A673 (cell line): ENCODE measurements at regions not wholly inside any gene's neighbourhood (a gene's known extent, or its start where the extent isn't known, plus 50 kb on each side); places are given as distances from the start of the nearest gene placed in this dataset.

ENCODE experiments used
- BruUV-seq: library from RNA; stranded (reverse); fragments of 400-500 nt; replicated peaks from 2 replicates; lab custom pipeline; 2021; lab: Mats Ljungman, UMichigan
- CTCF ChIA-PET: fragments of 300-600 bp; sonication (Branson Sonifier 250); formaldehyde crosslinking; loops from one replicate; lab custom pipeline; 2022; ENCODE audit warnings: antibody characterized with exemption; lab: Charles Lee
- POLR2A ChIA-PET: fragments of 300-600 bp; sonication (Branson Sonifier 250); formaldehyde crosslinking; loops from one replicate; lab custom pipeline; 2022; ENCODE audit warnings: antibody characterized with exemption; ENCODE audit not compliant: low non-redundant PET; lab: Charles Lee
- DNase-seq: peaks from one replicate; pipeline ENCODE4 v3.0.0-alpha.2; 2015; ENCODE audit warnings: low spot score
- H3K27ac ChIP-seq: fragments of 200-600 bp; sonication (generic); 2 replicates; pipeline ENCODE4 v1.5.1; 2016; ENCODE audit warnings: mixed run types, low read depth, mild to moderate bottlenecking, mixed read lengths, antibody characterized with exemption, low read length; ENCODE audit not compliant: poor library complexity, severe bottlenecking
- H3K27me3 ChIP-seq: fragments of 200-600 bp; sonication (generic); replicated peaks from 2 replicates; pipeline ENCODE4 v1.6.1; 2017; ENCODE audit warnings: mixed run types, low read depth, mild to moderate bottlenecking, mixed read lengths, antibody characterized with exemption, low read length; ENCODE audit not compliant: insufficient read depth, poor library complexity
- H3K36me3 ChIP-seq: fragments of 200-600 bp; sonication (generic); 2 replicates; pipeline ENCODE4 v1.6.1; 2016; ENCODE audit warnings: mixed run types, mild to moderate bottlenecking, mixed read lengths, antibody characterized with exemption, low read length; ENCODE audit not compliant: insufficient read depth, poor library complexity, severe bottlenecking
- H3K4me1 ChIP-seq: fragments of 200-600 bp; sonication (generic); 2 replicates; pipeline ENCODE4 v1.6.1; 2017; ENCODE audit warnings: mixed run types, mild to moderate bottlenecking, mixed read lengths, antibody characterized with exemption, low read length; ENCODE audit not compliant: insufficient read depth, poor library complexity, severe bottlenecking
- H3K4me3 ChIP-seq: fragments of 200-600 bp; sonication (generic); 2 replicates; pipeline ENCODE4 v1.5.1; 2016; ENCODE audit warnings: low read depth, mixed run types, mild to moderate bottlenecking, mixed read lengths, low read length; ENCODE audit not compliant: poor library complexity, severe bottlenecking
- H3K9me3 ChIP-seq: fragments of 200-600 bp; sonication (generic); 2 replicates; pipeline ENCODE4 v1.6.1; 2016; ENCODE audit warnings: mixed run types, low read depth, mild to moderate bottlenecking, mixed read lengths, antibody characterized with exemption, low read length; ENCODE audit not compliant: poor library complexity, severe bottlenecking
- CTCF ChIP-seq: fragments of 300-800, 200-600 bp; sonication (generic); conservative IDR thresholded peaks from 2 replicates; pipeline ENCODE4 v1.5.1; 2017; ENCODE audit warnings: low read depth, mild to moderate bottlenecking, antibody characterized with exemption, low read length, moderate library complexity, mixed read lengths
- EZH2 ChIP-seq: fragments of 200-600 bp; sonication (generic); IDR thresholded peaks from 2 replicates; pipeline ENCODE4 v1.6.1; 2017; ENCODE audit warnings: borderline replicate concordance, low read depth, mild to moderate bottlenecking, mixed read lengths, antibody characterized with exemption, low read length; ENCODE audit not compliant: poor library complexity, severe bottlenecking
- intact Hi-C: fragments of 100-400 bp; cut with micrococcal nuclease; formaldehyde crosslinking; loops from one replicate; pipeline ENCODE4 v1.10.0; 2022; ENCODE audit not compliant: unreplicated experiment

- DNase-seq: no peak
- BruUV-seq: no TSS peak
- no peak overlapping the region for H3K27ac ChIP-seq
- H3K4me3 ChIP-seq: no peak overlapping the region
- no peaks in the 10 kb centered on the region for H3K4me1 ChIP-seq
- ChIA-PET POLR2A (no interaction called here), CTCF (no interaction called here)
- H3K9me3 ChIP-seq: no peaks in the 10 kb centered on the region
- intact Hi-C loops: no loop called here
- H3K36me3 ChIP-seq: no peaks in the 10 kb centered on the region
- H3K27me3 ChIP-seq: no peaks in the 10 kb centered on the region
- TF ChIP-seq EZH2 (no peak), CTCF (no peak)
These were observed 1261.6 kb upstream of the TMEM132C start for GRCh38 chr12:127005406-127005805.

- ChIA-PET CTCF (no interaction called here), POLR2A (no interaction called here)
- Histone ChIP-seq H3K9me3 (no peaks in the 10 kb centered on the region), H3K27ac (no peak overlapping the region), H3K4me3 (no peak overlapping the region), H3K36me3 (no peaks in the 10 kb centered on the region), H3K27me3 (no peaks in the 10 kb centered on the region), H3K4me1 (no peaks in the 10 kb centered on the region)
- intact Hi-C loops: no loop called here
- TF ChIP-seq EZH2: no peak
- no peak for TF ChIP-seq CTCF
- DNase-seq: no peak
- no TSS peak for BruUV-seq
These were observed 1260.0 kb upstream of the TMEM132C start for GRCh38 chr12:127006972-127007371.

- Histone ChIP-seq H3K4me1 (no peaks in the 10 kb centered on the region), H3K27me3 (no peaks in the 10 kb centered on the region), H3K27ac (no peak overlapping the region), H3K4me3 (no peak overlapping the region), H3K9me3 (no peaks in the 10 kb centered on the region), H3K36me3 (no peaks in the 10 kb centered on the region)
- ChIA-PET POLR2A (no interaction called here), CTCF (no interaction called here)
- no TSS peak for BruUV-seq
- intact Hi-C loops: no loop called here
- no peak for DNase-seq
- no peak for TF ChIP-seq EZH2
- no peak for TF ChIP-seq CTCF
These were observed 1258.1 kb upstream of the TMEM132C start for GRCh38 chr12:127008755-127009403.
